ENCODE measurements at regions not wholly inside any gene's neighbourhood (a gene's known extent, or its start where the extent isn't known, plus 50 kb on each side); places are given as distances from the start of the nearest gene placed in this dataset.
A peak's percentile ranks its signal among the peaks of the same experiment; 100 is the strongest.

DNA sequence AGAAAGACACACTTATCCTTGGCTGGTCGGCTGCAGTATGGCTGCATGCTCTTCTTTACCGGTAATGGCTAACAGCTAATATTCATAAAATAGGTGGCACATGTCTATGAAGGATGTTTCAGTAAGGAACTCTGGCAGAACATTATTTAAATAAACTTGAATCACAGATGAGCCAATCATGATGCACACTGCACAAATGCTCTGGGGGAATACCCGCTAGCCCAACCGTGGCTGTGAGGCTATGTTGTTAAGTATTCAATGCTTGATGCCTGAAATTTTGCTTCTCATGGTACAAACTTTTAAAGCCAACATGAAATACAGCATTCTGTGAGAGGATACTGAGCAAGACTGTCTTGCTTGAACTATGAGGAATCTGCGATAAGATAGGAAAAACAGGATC, 505.8 kb downstream of the ZEB2 start:
- Histone ChIP-seq H3K27ac (no peak overlapping the region), H3K36me3 (no peaks in the 10 kb centered on the region), H3K4me3 (ENCODE audit: low read depth, low read length) (no peak overlapping the region), H3K27me3 (ENCODE audit: insufficient read depth, low read depth, severe bottlenecking) (no peaks in the 10 kb centered on the region), H3K9me3 (ENCODE audit: severe bottlenecking) (no peaks in the 10 kb centered on the region)
- TF ChIP-seq, protein P1, sequence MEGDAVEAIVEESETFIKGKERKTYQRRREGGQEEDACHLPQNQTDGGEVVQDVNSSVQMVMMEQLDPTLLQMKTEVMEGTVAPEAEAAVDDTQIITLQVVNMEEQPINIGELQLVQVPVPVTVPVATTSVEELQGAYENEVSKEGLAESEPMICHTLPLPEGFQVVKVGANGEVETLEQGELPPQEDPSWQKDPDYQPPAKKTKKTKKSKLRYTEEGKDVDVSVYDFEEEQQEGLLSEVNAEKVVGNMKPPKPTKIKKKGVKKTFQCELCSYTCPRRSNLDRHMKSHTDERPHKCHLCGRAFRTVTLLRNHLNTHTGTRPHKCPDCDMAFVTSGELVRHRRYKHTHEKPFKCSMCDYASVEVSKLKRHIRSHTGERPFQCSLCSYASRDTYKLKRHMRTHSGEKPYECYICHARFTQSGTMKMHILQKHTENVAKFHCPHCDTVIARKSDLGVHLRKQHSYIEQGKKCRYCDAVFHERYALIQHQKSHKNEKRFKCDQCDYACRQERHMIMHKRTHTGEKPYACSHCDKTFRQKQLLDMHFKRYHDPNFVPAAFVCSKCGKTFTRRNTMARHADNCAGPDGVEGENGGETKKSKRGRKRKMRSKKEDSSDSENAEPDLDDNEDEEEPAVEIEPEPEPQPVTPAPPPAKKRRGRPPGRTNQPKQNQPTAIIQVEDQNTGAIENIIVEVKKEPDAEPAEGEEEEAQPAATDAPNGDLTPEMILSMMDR (IDR thresholded peaks at IDR 0.05; ENCODE audit: low read depth, low read length) = no peak
- DNase-seq = no peak

DNA sequence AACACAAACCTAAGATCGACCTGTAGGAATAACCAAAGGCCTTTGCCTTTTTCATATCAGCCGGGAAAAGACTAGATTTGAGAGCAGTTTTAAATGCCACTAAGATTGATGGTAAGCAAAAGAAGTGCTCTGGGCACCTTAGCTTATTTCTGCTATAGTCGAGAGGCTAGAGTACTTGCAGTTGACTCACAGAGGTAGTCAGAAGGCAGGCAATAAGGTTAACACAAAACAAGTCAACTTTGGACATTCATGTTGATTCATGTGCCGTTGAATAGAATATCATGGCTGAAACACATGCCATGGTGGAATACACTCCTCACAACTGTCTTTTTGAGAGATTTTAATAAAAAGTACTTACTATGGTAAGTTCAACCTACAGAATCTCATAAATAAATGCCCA, 507.6 kb downstream of the ZEB2 start:
- TF ChIP-seq, protein P1 (IDR thresholded peaks at IDR 0.05; ENCODE audit: low read depth, low read length) = no peak

DNA sequence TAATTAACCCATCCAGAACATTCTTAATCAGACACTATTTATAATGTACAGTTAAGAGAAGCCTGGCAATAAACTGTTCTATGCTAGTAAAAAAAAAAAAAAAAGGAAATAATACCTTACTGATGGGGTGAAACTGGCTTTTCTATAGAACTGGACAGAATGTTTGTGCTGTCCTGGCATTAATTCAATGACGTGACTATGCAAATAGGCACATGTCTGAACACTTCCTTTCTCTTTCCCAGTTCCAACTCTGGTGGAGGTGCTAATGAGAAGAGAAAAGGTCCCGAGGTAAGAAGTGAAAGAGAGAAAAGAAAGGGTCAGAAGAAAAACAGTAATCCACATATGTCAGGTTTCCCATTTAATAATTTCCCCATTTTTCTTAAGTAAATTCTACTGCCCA, 508.4 kb downstream of the ZEB2 start:
- TF ChIP-seq, protein P1 (IDR thresholded peaks at IDR 0.05; ENCODE audit: low read depth, low read length) = no peak
- Histone ChIP-seq H3K27me3 (ENCODE audit: insufficient read depth, low read depth, severe bottlenecking) (no peaks in the 10 kb centered on the region), H3K36me3 (no peaks in the 10 kb centered on the region), H3K9me3 (ENCODE audit: severe bottlenecking) (no peaks in the 10 kb centered on the region), H3K27ac (no peak overlapping the region), H3K4me3 (ENCODE audit: low read depth, low read length) (no peak overlapping the region)
- DNase-seq = no peak

More for the DNA sequence above, 507.6 kb downstream of the ZEB2 start:
- no peak overlapping the region for H3K4me3 ChIP-seq (ENCODE audit: low read depth, low read length)
- H3K36me3 ChIP-seq = no peaks in the 10 kb centered on the region
- no peak for DNase-seq
- H3K9me3 ChIP-seq (ENCODE audit: severe bottlenecking) = no peaks in the 10 kb centered on the region
- no peak overlapping the region for H3K27ac ChIP-seq
- no peaks in the 10 kb centered on the region for H3K27me3 ChIP-seq (ENCODE audit: insufficient read depth, low read depth, severe bottlenecking)

DNA sequence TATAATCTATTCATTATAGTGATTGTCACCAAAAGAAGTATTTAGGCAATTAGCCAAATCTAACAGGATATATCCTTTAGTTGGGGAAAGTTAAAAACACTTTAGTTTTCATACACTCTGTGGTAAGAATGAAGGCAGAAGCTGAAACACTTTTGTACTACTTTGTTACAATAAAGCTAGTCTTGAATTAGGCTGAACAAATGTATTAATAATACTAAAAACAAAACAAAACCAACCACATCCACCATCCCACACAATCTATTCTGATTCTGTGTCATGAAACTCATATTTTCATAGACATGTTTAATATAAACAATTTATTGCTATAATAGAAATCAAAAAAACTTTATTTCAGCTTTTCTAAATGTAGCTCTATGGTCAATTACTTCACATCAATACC, 508.8 kb downstream of the ZEB2 start:
- no peaks in the 10 kb centered on the region for H3K36me3 ChIP-seq
- no peaks in the 10 kb centered on the region for H3K9me3 ChIP-seq (ENCODE audit: severe bottlenecking)
- no peak overlapping the region for H3K27ac ChIP-seq
- no peak overlapping the region for H3K4me3 ChIP-seq (ENCODE audit: low read depth, low read length)
- DNase-seq = no peak
- TF ChIP-seq, protein P1 (IDR thresholded peaks at IDR 0.05; ENCODE audit: low read depth, low read length) = no peak
- no peaks in the 10 kb centered on the region for H3K27me3 ChIP-seq (ENCODE audit: insufficient read depth, low read depth, severe bottlenecking)

DNA sequence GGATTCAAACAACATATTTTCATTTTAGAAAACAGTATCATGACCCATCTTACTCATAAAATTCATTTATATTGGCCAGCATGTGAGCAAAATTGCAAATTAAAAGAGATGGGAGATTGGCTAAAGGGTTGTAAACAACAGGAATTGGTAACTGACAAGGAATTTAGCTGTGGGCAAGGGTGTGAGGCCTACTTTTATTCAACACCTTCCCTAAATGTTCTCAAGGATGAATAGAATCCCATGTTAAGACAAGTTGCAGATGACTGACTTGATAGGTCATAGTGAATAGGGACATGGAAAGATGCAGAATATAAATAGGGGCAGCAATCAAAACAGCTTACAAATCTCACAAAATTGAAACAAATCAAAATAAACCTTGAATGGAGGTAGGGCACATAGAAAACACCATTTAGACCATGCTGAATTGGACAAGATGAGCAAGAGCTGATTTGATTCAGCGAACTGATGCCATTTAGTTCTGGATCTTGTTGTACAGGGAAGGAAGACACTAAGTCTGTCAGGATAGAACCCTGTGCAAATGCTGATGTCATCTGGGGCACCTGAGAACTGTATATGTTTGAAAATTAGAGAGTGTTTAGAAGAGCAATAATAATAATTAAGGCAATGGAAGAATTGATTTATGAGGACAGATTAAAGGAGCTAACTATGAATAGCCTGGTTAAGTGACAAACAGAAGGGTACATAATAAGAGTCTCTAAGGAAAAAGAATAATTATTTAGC, 509.7 kb downstream of the ZEB2 start:
- Histone ChIP-seq H3K27me3 (ENCODE audit: insufficient read depth, low read depth, severe bottlenecking) (no peaks in the 10 kb centered on the region), H3K27ac (no peak overlapping the region), H3K36me3 (no peaks in the 10 kb centered on the region), H3K4me3 (ENCODE audit: low read depth, low read length) (no peak overlapping the region), H3K9me3 (ENCODE audit: severe bottlenecking) (no peaks in the 10 kb centered on the region)
- no peak for DNase-seq
- TF ChIP-seq, protein P1 (IDR thresholded peaks at IDR 0.05; ENCODE audit: low read depth, low read length) = no peak

DNA sequence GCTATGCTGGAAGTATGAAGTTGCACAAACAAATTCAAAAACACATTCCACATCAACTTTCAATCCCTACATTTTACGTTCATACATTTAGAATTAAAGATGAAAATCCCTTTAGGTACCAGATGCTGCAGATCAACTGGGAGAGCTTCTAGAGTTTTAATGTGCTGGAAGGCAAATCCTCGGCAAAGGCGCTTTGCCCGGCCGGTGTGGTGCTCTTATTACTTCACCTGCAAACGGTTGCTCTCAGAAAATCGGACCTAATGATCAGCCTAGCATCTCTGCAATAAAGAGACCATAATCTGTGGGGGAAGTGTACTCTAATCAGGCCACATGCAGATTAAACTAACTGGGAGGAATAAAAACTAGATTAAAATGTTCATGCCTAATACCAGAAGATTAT, 513.8 kb downstream of the ZEB2 start:
- H3K36me3 ChIP-seq = no peaks in the 10 kb centered on the region
- no peaks in the 10 kb centered on the region for H3K9me3 ChIP-seq (ENCODE audit: severe bottlenecking)
- H3K4me3 ChIP-seq (ENCODE audit: low read depth, low read length) = no peak overlapping the region
- TF ChIP-seq, protein P1 (IDR thresholded peaks at IDR 0.05; ENCODE audit: low read depth, low read length) = no peak
- peak; percentile 91 for DNase-seq
- peak overlapping the region; percentile 73 for H3K27ac ChIP-seq
- H3K27me3 ChIP-seq (ENCODE audit: insufficient read depth, low read depth, severe bottlenecking) = no peaks in the 10 kb centered on the region

Measured in WERI-Rb-1 (cell line).